DMS79 (cell line): ENCODE measurements at regions not wholly inside any gene's neighbourhood (a gene's known extent, or its start where the extent isn't known, plus 50 kb on each side); places are given as distances from the start of the nearest gene placed in this dataset.

ENCODE experiments used
- DNase-seq: peaks from one replicate; lab custom pipeline; 2025; lab: John Stamatoyannopoulos, UW

- DNase-seq: peak; percentile 66
Observed at GRCh38 chr6:19465256-19465655, 371.9 kb upstream of the ID4 start.

GRCh38 chr6:19465760-19466159 is 371.4 kb upstream of the ID4 start:
- DNase-seq: peak; percentile 91

GRCh38 chr6:19470333-19470732 is 366.8 kb upstream of the ID4 start:
- no peak for DNase-seq

GRCh38 chr6:19472153-19472552 is 365.0 kb upstream of the ID4 start:
- DNase-seq: no peak

- DNase-seq: no peak
Observed at GRCh38 chr6:19472850-19473249, 364.3 kb upstream of the ID4 start.

- DNase-seq: no peak
Observed at GRCh38 chr6:19477563-19477962, 359.6 kb upstream of the ID4 start.

- DNase-seq: no peak
Observed at GRCh38 chr6:19478273-19478672, 358.9 kb upstream of the ID4 start.

- no peak for DNase-seq
Observed at GRCh38 chr6:19478992-19479391, 358.2 kb upstream of the ID4 start.

- no peak for DNase-seq
Observed at GRCh38 chr6:19479551-19479950, 357.6 kb upstream of the ID4 start.

GRCh38 chr6:19492636-19493405 is 344.3 kb upstream of the ID4 start:
- DNase-seq: peak; percentile 43

- DNase-seq: no peak
Observed at GRCh38 chr6:19501737-19502245, 335.4 kb upstream of the ID4 start.

- no peak for DNase-seq
Observed at GRCh38 chr6:19502301-19502700, 334.9 kb upstream of the ID4 start.

GRCh38 chr6:19515939-19516338 is 321.2 kb upstream of the ID4 start:
- DNase-seq: no peak

- DNase-seq: no peak
Observed at GRCh38 chr6:19519941-19520340, 317.2 kb upstream of the ID4 start.

GRCh38 chr6:19524366-19525186 is 312.6 kb upstream of the ID4 start:
- no peak for DNase-seq

GRCh38 chr6:19525673-19526072 is 311.5 kb upstream of the ID4 start:
- DNase-seq: no peak

- DNase-seq: no peak
Observed at GRCh38 chr6:19530188-19530587, 307.0 kb upstream of the ID4 start.

GRCh38 chr6:19535351-19535750 is 301.8 kb upstream of the ID4 start:
- DNase-seq: peak; percentile 78

GRCh38 chr6:19536838-19537237 is 300.3 kb upstream of the ID4 start:
- no peak for DNase-seq

GRCh38 chr6:19538096-19538495 is 299.1 kb upstream of the ID4 start:
- DNase-seq: peak; percentile 99

- no peak for DNase-seq
Observed at GRCh38 chr6:19547507-19547906, 289.7 kb upstream of the ID4 start.

- DNase-seq: no peak
Observed at GRCh38 chr6:19549109-19549508, 288.1 kb upstream of the ID4 start.

- no peak for DNase-seq
Observed at GRCh38 chr6:19550380-19550779, 286.8 kb upstream of the ID4 start.
